KMS-11 (cell line): ENCODE measurements at regions not wholly inside any gene's neighbourhood (a gene's known extent, or its start where the extent isn't known, plus 50 kb on each side); places are given as distances from the start of the nearest gene placed in this dataset.

Source experiments
- H2AFZ ChIP-seq: fragments of 200-600 bp; sonication (generic); 2 replicates; pipeline ENCODE4 v1.6.1; 2016; ENCODE audit warnings: antibody characterized with exemption, mixed run types, low read depth
- H3K27ac ChIP-seq: fragments of 200-600 bp; sonication (generic); 2 replicates; pipeline ENCODE4 v1.6.1; 2016; ENCODE audit warnings: mild to moderate bottlenecking, mixed run types
- H3K27me3 ChIP-seq: fragments of 200-600 bp; sonication (generic); 2 replicates; pipeline ENCODE4 v1.6.1; 2017; ENCODE audit warnings: mild to moderate bottlenecking, low read depth, mixed run types, moderate library complexity; ENCODE audit not compliant: insufficient read depth
- H3K36me3 ChIP-seq: fragments of 200-600 bp; sonication (generic); 2 replicates; pipeline ENCODE4 v1.6.1; 2017; ENCODE audit warnings: mild to moderate bottlenecking, mixed run types; ENCODE audit not compliant: insufficient read depth
- H3K4me1 ChIP-seq: fragments of 200-600 bp; sonication (generic); 2 replicates; pipeline ENCODE4 v1.6.1; 2016; ENCODE audit warnings: mild to moderate bottlenecking, low read depth, mixed run types; ENCODE audit not compliant: poor library complexity, severe bottlenecking
- H3K4me2 ChIP-seq: fragments of 200-600 bp; sonication (generic); 2 replicates; pipeline ENCODE4 v1.7.0; 2016; ENCODE audit warnings: mild to moderate bottlenecking, mixed run types
- H3K4me3 ChIP-seq: fragments of 200-600 bp; sonication (generic); IDR thresholded peaks from 2 replicates; pipeline ENCODE4 v1.6.1; 2017; ENCODE audit warnings: low read depth, low read length, mixed read lengths; ENCODE audit not compliant: insufficient read depth
- H3K79me2 ChIP-seq: fragments of 200-600 bp; sonication (generic); 2 replicates; pipeline ENCODE4 v1.6.1; 2016; ENCODE audit warnings: low read depth, mixed run types; ENCODE audit not compliant: insufficient read depth
- H3K9ac ChIP-seq: fragments of 200-600 bp; sonication (generic); 2 replicates; pipeline ENCODE4 v1.6.1; 2016; ENCODE audit warnings: mild to moderate bottlenecking, mixed run types
- H4K20me1 ChIP-seq: fragments of 200-600 bp; sonication (generic); 2 replicates; pipeline ENCODE4 v1.6.1; 2016; ENCODE audit warnings: mild to moderate bottlenecking, mixed run types; ENCODE audit not compliant: insufficient read depth
- CTCF ChIP-seq: fragments of 200-600 bp; sonication (generic); conservative IDR thresholded peaks from 2 replicates; pipeline ENCODE4 v1.6.1; 2017; ENCODE audit warnings: low read depth, mild to moderate bottlenecking, antibody characterized with exemption, low read length, moderate library complexity, mixed read lengths

- TF ChIP-seq CTCF, result no peak
- Histone ChIP-seq H3K4me3 (no peak overlapping the region), H4K20me1 (no peaks in the 10 kb centered on the region), H3K36me3 (no peaks in the 10 kb centered on the region), H3K27ac (no peak overlapping the region), H3K79me2 (no peaks in the 10 kb centered on the region), H3K9ac (no peak overlapping the region), H3K4me1 (no peaks in the 10 kb centered on the region), H3K27me3 (no peaks in the 10 kb centered on the region), H2AFZ (no peak overlapping the region), H3K4me2 (no peak overlapping the region)
These were observed 111.4 kb upstream of the ZNF184 start for GRCh38 chr6:27584326-27584725.

GRCh38 chr6:27582928-27583725, 110.2 kb upstream of the ZNF184 start:
- H3K4me3 ChIP-seq, result no peak overlapping the region

GRCh38 chr6:27579973-27580372, 107.1 kb upstream of the ZNF184 start:
- H3K36me3 ChIP-seq, result no peaks in the 10 kb centered on the region
- no peaks in the 10 kb centered on the region for H4K20me1 ChIP-seq
- H3K9ac ChIP-seq, result no peak overlapping the region
- no peak overlapping the region for H3K4me2 ChIP-seq
- no peaks in the 10 kb centered on the region for H3K27me3 ChIP-seq
- no peaks in the 10 kb centered on the region for H3K4me1 ChIP-seq
- no peak overlapping the region for H2AFZ ChIP-seq
- H3K79me2 ChIP-seq, result no peaks in the 10 kb centered on the region
- no peak overlapping the region for H3K27ac ChIP-seq
- H3K4me3 ChIP-seq, result no peak overlapping the region
- TF ChIP-seq CTCF, result no peak

More at GRCh38 chr6:27582928-27583725, 110.2 kb upstream of the ZNF184 start:
- no peaks in the 10 kb centered on the region for H3K4me1 ChIP-seq
- no peaks in the 10 kb centered on the region for H3K27me3 ChIP-seq
- no peak for TF ChIP-seq CTCF
- no peaks in the 10 kb centered on the region for H3K79me2 ChIP-seq
- H3K36me3 ChIP-seq, result no peaks in the 10 kb centered on the region
- H3K9ac ChIP-seq, result no peak overlapping the region
- no peak overlapping the region for H2AFZ ChIP-seq
- H3K27ac ChIP-seq, result no peak overlapping the region
- H3K4me2 ChIP-seq, result no peak overlapping the region
- H4K20me1 ChIP-seq, result no peaks in the 10 kb centered on the region

- no peak for TF ChIP-seq CTCF
- Histone ChIP-seq H3K4me3 (no peak overlapping the region), H3K27ac (no peak overlapping the region)
These were observed 105.0 kb upstream of the ZNF184 start for GRCh38 chr6:27577922-27578321.

More at GRCh38 chr6:27577922-27578321, 105.0 kb upstream of the ZNF184 start:
- H2AFZ ChIP-seq, result no peak overlapping the region
- H3K27me3 ChIP-seq, result no peaks in the 10 kb centered on the region
- no peaks in the 10 kb centered on the region for H4K20me1 ChIP-seq
- H3K4me1 ChIP-seq, result no peaks in the 10 kb centered on the region
- H3K79me2 ChIP-seq, result no peaks in the 10 kb centered on the region
- no peak overlapping the region for H3K4me2 ChIP-seq
- no peaks in the 10 kb centered on the region for H3K36me3 ChIP-seq
- H3K9ac ChIP-seq, result no peak overlapping the region
